Ovary (tissue), 3 donors: ENCODE measurements at regions not wholly inside any gene's neighbourhood (a gene's known extent, or its start where the extent isn't known, plus 50 kb on each side); places are given as distances from the start of the nearest gene placed in this dataset.

ENCODE experiments used
- CTCF ChIP-seq, 3 donors: fragments of 450-650 bp in 2 of 3; fragments of 200-600 bp in 1 of 3; IDR thresholded peaks; one replicate each; pipeline versions ENCODE4 v1.5.1 to v1.8.0; 2016 to 2022; ENCODE audit warnings: antibody characterized with exemption in 3 of 3, mild to moderate bottlenecking in 1 of 3
- EP300 ChIP-seq: sonication (generic); formaldehyde crosslinking; IDR thresholded peaks from one replicate; pipeline ENCODE4 v1.6.1; 2017; ENCODE audit warnings: antibody characterized with exemption
- POLR2A ChIP-seq: fragments of 450-650 bp; IDR thresholded peaks from one replicate; pipeline ENCODE4 v1.6.1; 2017; ENCODE audit warnings: antibody characterized with exemption, mild to moderate bottlenecking, moderate library complexity
- donor health status: DM: no; HTN: no; CAD: no.

GRCh38 chr2:185676316-185676715 lies 62.3 kb upstream of the FSIP2 start:
- TF ChIP-seq POLR2A (no peak), CTCF (IDR thresholded peaks at IDR 0.05) (no peak), EP300 (no peak)
